Gastrocnemius medialis (tissue), 4 donors: ENCODE measurements at regions not wholly inside any gene's neighbourhood (a gene's known extent, or its start where the extent isn't known, plus 50 kb on each side); places are given as distances from the start of the nearest gene placed in this dataset.

ENCODE experiments used
- CTCF ChIP-seq, 5 experiments: fragments of 450-650 bp in 3 of 5; fragments of 200-600 bp in 2 of 5; sonication (generic) in 2 of 5; IDR thresholded peaks in 4 of 5; conservative IDR thresholded peaks in 1 of 5; 1 replicate in 4 of 5; 2 replicates in 1 of 5; pipeline ENCODE4 v1.5.1; 2016 to 2019; ENCODE audit warnings: antibody characterized with exemption in 5 of 5, mild to moderate bottlenecking in 3 of 5, moderate library complexity in 3 of 5
- POLR2A ChIP-seq, 2 donors: fragments of 450-650 bp; IDR thresholded peaks; one replicate each; pipeline ENCODE4 v1.6.1; 2017; ENCODE audit warnings: antibody characterized with exemption in 2 of 2, mild to moderate bottlenecking in 2 of 2, moderate library complexity in 2 of 2

DNA sequence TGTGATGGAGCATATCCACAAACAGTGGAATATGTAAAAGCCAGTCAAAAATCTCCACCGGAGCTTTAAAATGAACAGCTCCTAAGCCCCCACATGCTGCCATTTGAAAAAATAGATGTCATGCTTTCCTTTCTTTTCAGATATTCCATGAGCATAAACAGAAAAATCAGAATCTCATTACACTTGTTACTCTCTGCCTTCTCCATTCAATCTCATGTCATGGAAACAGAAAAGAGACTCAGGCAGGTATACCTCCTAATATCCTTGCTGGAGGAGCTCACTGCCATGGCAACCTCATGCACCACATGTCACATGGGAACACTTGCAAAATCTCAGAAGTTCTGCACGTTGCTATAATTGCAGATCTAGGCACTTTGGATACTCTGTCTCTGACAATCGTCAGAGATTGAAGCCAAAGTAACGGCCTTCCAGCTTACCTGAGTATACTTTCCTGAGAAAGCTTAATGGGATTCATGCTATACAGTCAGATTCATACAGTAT is 317.0 kb upstream of the ADAMTS9 start:
- TF ChIP-seq POLR2A (IDR thresholded peaks at IDR 0.05), result no peak
- TF ChIP-seq CTCF (IDR thresholded peaks at IDR 0.05 in 4 of 5, conservative IDR thresholded peaks at IDR 0.05 in 1 of 5), result no peak
